ENCODE measurements at regions not wholly inside any gene's neighbourhood (a gene's known extent, or its start where the extent isn't known, plus 50 kb on each side); places are given as distances from the start of the nearest gene placed in this dataset.

DNA sequence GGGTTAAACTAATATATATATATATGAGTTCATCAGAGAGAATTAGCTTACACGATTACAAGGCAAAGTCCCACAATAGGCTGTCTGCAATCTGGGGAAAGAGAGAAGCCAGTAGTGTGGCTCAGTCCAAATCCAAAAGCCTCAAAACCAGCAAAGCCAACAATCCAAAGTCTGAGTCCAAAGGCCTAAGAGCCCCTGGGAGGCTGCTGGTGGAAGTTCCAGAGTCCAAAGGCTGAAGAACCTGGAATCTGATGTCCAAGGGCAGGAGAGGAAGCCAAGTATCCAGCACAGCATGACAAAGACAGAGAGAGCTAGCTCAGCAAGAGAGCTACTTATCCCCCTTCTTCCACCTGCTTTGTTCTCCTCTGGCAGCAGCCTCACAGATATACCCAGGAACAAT, 274.7 kb upstream of the ID4 start:
- TF ChIP-seq, protein P1, sequence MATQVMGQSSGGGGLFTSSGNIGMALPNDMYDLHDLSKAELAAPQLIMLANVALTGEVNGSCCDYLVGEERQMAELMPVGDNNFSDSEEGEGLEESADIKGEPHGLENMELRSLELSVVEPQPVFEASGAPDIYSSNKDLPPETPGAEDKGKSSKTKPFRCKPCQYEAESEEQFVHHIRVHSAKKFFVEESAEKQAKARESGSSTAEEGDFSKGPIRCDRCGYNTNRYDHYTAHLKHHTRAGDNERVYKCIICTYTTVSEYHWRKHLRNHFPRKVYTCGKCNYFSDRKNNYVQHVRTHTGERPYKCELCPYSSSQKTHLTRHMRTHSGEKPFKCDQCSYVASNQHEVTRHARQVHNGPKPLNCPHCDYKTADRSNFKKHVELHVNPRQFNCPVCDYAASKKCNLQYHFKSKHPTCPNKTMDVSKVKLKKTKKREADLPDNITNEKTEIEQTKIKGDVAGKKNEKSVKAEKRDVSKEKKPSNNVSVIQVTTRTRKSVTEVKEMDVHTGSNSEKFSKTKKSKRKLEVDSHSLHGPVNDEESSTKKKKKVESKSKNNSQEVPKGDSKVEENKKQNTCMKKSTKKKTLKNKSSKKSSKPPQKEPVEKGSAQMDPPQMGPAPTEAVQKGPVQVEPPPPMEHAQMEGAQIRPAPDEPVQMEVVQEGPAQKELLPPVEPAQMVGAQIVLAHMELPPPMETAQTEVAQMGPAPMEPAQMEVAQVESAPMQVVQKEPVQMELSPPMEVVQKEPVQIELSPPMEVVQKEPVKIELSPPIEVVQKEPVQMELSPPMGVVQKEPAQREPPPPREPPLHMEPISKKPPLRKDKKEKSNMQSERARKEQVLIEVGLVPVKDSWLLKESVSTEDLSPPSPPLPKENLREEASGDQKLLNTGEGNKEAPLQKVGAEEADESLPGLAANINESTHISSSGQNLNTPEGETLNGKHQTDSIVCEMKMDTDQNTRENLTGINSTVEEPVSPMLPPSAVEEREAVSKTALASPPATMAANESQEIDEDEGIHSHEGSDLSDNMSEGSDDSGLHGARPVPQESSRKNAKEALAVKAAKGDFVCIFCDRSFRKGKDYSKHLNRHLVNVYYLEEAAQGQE (IDR thresholded peaks at IDR 0.05; ENCODE audit: low read depth): no peak
- TF ChIP-seq, protein P2, sequence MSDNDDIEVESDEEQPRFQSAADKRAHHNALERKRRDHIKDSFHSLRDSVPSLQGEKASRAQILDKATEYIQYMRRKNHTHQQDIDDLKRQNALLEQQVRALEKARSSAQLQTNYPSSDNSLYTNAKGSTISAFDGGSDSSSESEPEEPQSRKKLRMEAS (IDR thresholded peaks at IDR 0.05): no peak
- TF ChIP-seq, protein P3, sequence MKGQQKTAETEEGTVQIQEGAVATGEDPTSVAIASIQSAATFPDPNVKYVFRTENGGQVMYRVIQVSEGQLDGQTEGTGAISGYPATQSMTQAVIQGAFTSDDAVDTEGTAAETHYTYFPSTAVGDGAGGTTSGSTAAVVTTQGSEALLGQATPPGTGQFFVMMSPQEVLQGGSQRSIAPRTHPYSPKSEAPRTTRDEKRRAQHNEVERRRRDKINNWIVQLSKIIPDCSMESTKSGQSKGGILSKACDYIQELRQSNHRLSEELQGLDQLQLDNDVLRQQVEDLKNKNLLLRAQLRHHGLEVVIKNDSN (IDR thresholded peaks at IDR 0.05): no peak
- TF ChIP-seq ZBTB7A (IDR thresholded peaks at IDR 0.05; ENCODE audit: low read depth) (no peak), FOXM1 (IDR thresholded peaks at IDR 0.05; ENCODE audit: borderline replicate concordance, low read depth) (no peak), YY1 (IDR thresholded peaks at IDR 0.05; ENCODE audit: low read depth) (no peak), NFIC (IDR thresholded peaks at IDR 0.05) (no peak), EP300 (IDR thresholded peaks at IDR 0.05; ENCODE audit: borderline replicate concordance) (no peak), TCF12 (IDR thresholded peaks at IDR 0.05; ENCODE audit: low read depth) (no peak), CREB1 (IDR thresholded peaks at IDR 0.05; ENCODE audit: low read depth) (no peak), TAF1 (IDR thresholded peaks at IDR 0.05; ENCODE audit: low read depth) (no peak)

DNA sequence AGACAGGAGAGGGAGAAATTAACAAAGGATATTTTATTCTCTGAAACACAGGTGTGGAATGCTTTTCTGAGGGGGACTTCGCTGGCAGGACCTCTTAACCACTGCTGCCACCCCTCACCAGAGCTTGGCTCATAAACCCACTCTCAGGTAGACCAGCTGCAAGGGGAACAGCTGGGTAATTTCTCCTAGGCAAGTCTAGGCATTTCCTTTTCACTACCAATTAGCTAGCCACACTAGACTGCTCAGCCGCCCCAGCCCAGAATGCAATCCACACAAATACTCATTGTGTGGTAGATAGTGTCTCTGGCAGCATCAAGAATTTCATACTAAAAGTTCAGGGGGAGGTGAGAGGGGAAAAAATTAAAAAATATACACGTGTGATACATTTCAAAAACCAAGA, 267.6 kb upstream of the ID4 start:
- TF ChIP-seq ZBTB7A (IDR thresholded peaks at IDR 0.05; ENCODE audit: low read depth): no peak
- TF ChIP-seq, protein P2 (IDR thresholded peaks at IDR 0.05): no peak

DNA sequence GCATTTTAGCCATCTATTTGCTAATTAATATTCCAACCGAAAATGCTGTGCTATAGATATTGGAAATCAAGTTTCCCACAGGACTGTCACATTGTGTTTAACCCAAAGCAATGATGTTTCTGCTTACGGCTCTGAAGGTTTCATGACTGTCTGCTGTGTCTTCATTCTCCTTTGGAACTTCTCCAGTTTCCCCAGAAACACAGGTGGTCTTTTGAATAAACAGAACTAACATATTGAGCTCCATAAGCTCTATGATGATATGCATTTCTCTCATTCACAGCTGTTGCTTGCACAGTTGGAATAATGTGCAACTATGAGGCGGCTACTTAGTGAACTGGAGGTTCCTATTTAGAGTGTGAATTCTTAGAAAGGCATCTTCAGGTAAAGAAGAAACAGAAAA, 266.0 kb upstream of the ID4 start:
- TF ChIP-seq TEAD4 (IDR thresholded peaks at IDR 0.05) (no peak), TCF12 (IDR thresholded peaks at IDR 0.05; ENCODE audit: low read depth) (no peak), EGR1 (IDR thresholded peaks at IDR 0.05) (no peak)
- TF ChIP-seq, protein P2 (IDR thresholded peaks at IDR 0.05): no peak

DNA sequence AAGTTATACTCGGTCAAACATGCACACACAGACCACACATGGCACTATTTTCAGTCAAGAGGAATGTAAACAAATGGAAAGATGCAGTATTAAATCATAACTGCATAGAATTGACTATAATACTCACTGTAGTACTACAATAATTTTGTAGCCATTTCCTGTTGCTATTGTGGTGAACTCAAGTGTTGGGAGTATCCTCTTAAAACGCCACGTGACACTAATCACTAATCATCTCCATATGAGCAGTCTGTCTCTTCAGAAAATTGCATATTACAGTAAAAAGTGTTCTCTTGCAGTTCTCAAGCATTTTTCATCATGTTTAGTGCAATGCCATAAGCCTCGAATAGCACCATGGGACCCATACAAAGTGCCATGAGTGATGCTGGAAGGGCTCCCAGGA, 258.7 kb upstream of the ID4 start:
- TF ChIP-seq, protein P3 (IDR thresholded peaks at IDR 0.05): no peak
- TF ChIP-seq EGR1 (IDR thresholded peaks at IDR 0.05): no peak

DNA sequence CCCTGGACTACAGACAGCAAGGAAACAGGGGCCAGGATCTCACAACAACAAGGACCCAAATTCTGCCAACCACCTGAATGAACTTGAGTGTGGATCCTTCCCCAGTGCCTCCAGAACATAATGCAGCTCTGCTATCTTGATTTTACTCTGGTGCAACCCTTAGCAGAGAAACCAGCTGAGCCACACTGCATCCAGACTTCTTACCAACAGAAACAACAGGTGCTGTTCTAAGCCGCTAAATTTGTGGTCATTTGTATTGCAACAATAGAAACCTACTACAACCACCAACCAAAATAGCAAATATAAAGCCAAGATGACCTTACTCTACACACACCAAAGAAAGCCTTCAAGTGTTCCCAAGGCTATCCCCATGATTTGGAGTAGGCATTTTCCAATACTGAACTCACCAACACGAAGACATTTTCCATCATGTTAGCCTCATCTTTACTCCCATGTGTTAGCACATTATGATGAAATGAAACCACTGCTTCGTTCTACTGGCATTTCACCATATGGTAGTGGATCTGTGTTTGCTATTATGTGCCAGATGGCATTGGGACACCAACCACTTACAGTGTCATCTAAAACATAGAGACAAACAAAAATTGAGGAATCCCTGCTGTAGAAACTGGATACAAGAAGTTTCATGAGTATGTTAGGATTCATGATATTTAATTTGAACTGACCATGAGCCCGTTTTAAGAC, 249.8 kb upstream of the ID4 start:
- TF ChIP-seq TCF12 (IDR thresholded peaks at IDR 0.05; ENCODE audit: low read depth) (no peak), TEAD4 (IDR thresholded peaks at IDR 0.05) (no peak), NFIC (IDR thresholded peaks at IDR 0.05) (no peak), RAD21 (IDR thresholded peaks at IDR 0.05; ENCODE audit: low read depth) (no peak), TAF1 (IDR thresholded peaks at IDR 0.05; ENCODE audit: low read depth) (no peak), CEBPB (IDR thresholded peaks at IDR 0.05) (no peak), YY1 (IDR thresholded peaks at IDR 0.05; ENCODE audit: low read depth) (no peak), CREB1 (IDR thresholded peaks at IDR 0.05; ENCODE audit: low read depth) (no peak), EP300 (IDR thresholded peaks at IDR 0.05; ENCODE audit: borderline replicate concordance) (no peak), ZBTB7A (IDR thresholded peaks at IDR 0.05; ENCODE audit: low read depth) (no peak), EGR1 (IDR thresholded peaks at IDR 0.05) (no peak), FOXM1 (IDR thresholded peaks at IDR 0.05; ENCODE audit: borderline replicate concordance, low read depth) (no peak)
- TF ChIP-seq, protein P1 (IDR thresholded peaks at IDR 0.05; ENCODE audit: low read depth): no peak
- TF ChIP-seq, protein P3 (IDR thresholded peaks at IDR 0.05): no peak
- TF ChIP-seq, protein P2 (IDR thresholded peaks at IDR 0.05): no peak
